ENCODE measurements at regions not wholly inside any gene's neighbourhood (a gene's known extent, or its start where the extent isn't known, plus 50 kb on each side); places are given as distances from the start of the nearest gene placed in this dataset.

- Histone ChIP-seq H3K27ac (ENCODE audit: low read depth, low read length, poor library complexity, severe bottlenecking) (no peak overlapping the region), H2AFZ (ENCODE audit: low read length) (no peak overlapping the region), H4K20me1 (ENCODE audit: insufficient read depth, low read length) (no peaks in the 10 kb centered on the region), H3K9ac (ENCODE audit: low read length) (no peak overlapping the region), H3K4me1 (ENCODE audit: insufficient read depth, low read length, severe bottlenecking) (no peaks in the 10 kb centered on the region), H3K4me2 (ENCODE audit: low read length) (no peak overlapping the region), H3K79me2 (ENCODE audit: insufficient read depth, low read length) (no peaks in the 10 kb centered on the region), H3K9me3 (ENCODE audit: low read length) (no peaks in the 10 kb centered on the region), H3F3A (ENCODE audit: insufficient read depth, low read length) (no peaks in the 10 kb centered on the region), H3K36me3 (ENCODE audit: insufficient read depth, low read length) (no peaks in the 10 kb centered on the region), H3K4me3 (ENCODE audit: low read depth, low read length, poor library complexity, severe bottlenecking) (no peak overlapping the region), H3K27me3 (ENCODE audit: insufficient read depth, low read length) (no peaks in the 10 kb centered on the region), H3K9me2 (ENCODE audit: low read depth, low read length) (no peaks in the 10 kb centered on the region)
- TF ChIP-seq EZH2 (IDR thresholded peaks at IDR 0.05; ENCODE audit: borderline replicate concordance, low read length): no peak
- TF ChIP-seq CTCF (IDR thresholded peaks at IDR 0.05; ENCODE audit: low read length): no peak
Observed at GRCh38 chr1:220992705-220993052, 113.4 kb downstream of the HLX start.

GRCh38 chr1:220994671-220995070 lies 115.4 kb downstream of the HLX start:
- Histone ChIP-seq H3K36me3 (ENCODE audit: insufficient read depth, low read length) (no peaks in the 10 kb centered on the region), H3K9ac (ENCODE audit: low read length) (no peak overlapping the region), H2AFZ (ENCODE audit: low read length) (no peak overlapping the region), H3K4me2 (ENCODE audit: low read length) (no peak overlapping the region), H3K9me2 (ENCODE audit: low read depth, low read length) (no peaks in the 10 kb centered on the region), H3K27me3 (ENCODE audit: insufficient read depth, low read length) (no peaks in the 10 kb centered on the region), H3K27ac (ENCODE audit: low read depth, low read length, poor library complexity, severe bottlenecking) (no peak overlapping the region), H3K4me1 (ENCODE audit: insufficient read depth, low read length, severe bottlenecking) (no peaks in the 10 kb centered on the region), H4K20me1 (ENCODE audit: insufficient read depth, low read length) (no peaks in the 10 kb centered on the region), H3K9me3 (ENCODE audit: low read length) (no peaks in the 10 kb centered on the region), H3K4me3 (ENCODE audit: low read depth, low read length, poor library complexity, severe bottlenecking) (no peak overlapping the region), H3K79me2 (ENCODE audit: insufficient read depth, low read length) (no peaks in the 10 kb centered on the region), H3F3A (ENCODE audit: insufficient read depth, low read length) (no peaks in the 10 kb centered on the region)
- no peak for TF ChIP-seq CTCF (IDR thresholded peaks at IDR 0.05; ENCODE audit: low read length)
- no peak for TF ChIP-seq EZH2 (IDR thresholded peaks at IDR 0.05; ENCODE audit: borderline replicate concordance, low read length)

GRCh38 chr1:220997791-220998190 lies 118.5 kb downstream of the HLX start:
- TF ChIP-seq CTCF (IDR thresholded peaks at IDR 0.05; ENCODE audit: low read length): no peak
- TF ChIP-seq EZH2 (IDR thresholded peaks at IDR 0.05; ENCODE audit: borderline replicate concordance, low read length): no peak
- no peak overlapping the region for H2AFZ ChIP-seq (ENCODE audit: low read length)
- H4K20me1 ChIP-seq (ENCODE audit: insufficient read depth, low read length): no peaks in the 10 kb centered on the region

More at GRCh38 chr1:220997791-220998190, 118.5 kb downstream of the HLX start:
- Histone ChIP-seq H3K36me3 (ENCODE audit: insufficient read depth, low read length) (no peaks in the 10 kb centered on the region), H3K4me3 (ENCODE audit: low read depth, low read length, poor library complexity, severe bottlenecking) (no peak overlapping the region), H3K27me3 (ENCODE audit: insufficient read depth, low read length) (no peaks in the 10 kb centered on the region), H3K4me1 (ENCODE audit: insufficient read depth, low read length, severe bottlenecking) (no peaks in the 10 kb centered on the region), H3K79me2 (ENCODE audit: insufficient read depth, low read length) (no peaks in the 10 kb centered on the region), H3K9ac (ENCODE audit: low read length) (no peak overlapping the region), H3K9me3 (ENCODE audit: low read length) (no peaks in the 10 kb centered on the region), H3K4me2 (ENCODE audit: low read length) (no peak overlapping the region), H3K27ac (ENCODE audit: low read depth, low read length, poor library complexity, severe bottlenecking) (no peak overlapping the region), H3K9me2 (ENCODE audit: low read depth, low read length) (no peaks in the 10 kb centered on the region), H3F3A (ENCODE audit: insufficient read depth, low read length) (no peaks in the 10 kb centered on the region)
